ENCODE measurements at regions not wholly inside any gene's neighbourhood (a gene's known extent, or its start where the extent isn't known, plus 50 kb on each side); places are given as distances from the start of the nearest gene placed in this dataset.

DNA sequence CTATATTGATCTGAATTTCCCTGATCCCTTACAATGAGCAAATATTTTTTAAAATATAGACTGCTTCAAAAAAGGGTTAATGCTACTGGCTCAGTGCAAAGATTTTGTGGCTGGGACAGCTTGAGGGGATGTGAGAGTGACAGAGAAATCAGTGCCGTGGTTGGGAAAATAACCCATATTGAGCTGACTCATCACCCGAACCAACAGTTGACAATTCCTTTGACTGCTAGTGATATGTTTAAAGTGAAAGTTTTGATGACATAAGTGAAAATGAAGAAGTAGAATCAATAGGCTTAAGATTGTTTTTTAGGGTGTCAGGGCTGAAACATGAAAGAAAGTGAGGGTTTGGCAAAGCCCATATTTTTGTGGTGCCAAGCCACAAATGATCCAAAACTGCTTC, 257.1 kb upstream of the TENM4 start:
- H3K4me3 Mint-ChIP-seq (ENCODE audit: low read depth), result no peak overlapping the region
- peaks cover 3% of the 10 kb centered on the region for H3K36me3 Mint-ChIP-seq (ENCODE audit: insufficient read depth)
- peaks cover 19% of the 10 kb centered on the region for H3K9me3 Mint-ChIP-seq (ENCODE audit: low read depth)
- DNase-seq (ENCODE audit: low spot score, unreplicated experiment), result no peak
- peaks cover 11% of the 10 kb centered on the region for H3K4me1 Mint-ChIP-seq (ENCODE audit: low read depth)
- no peaks in the 10 kb centered on the region for H3K27me3 Mint-ChIP-seq
- no peak overlapping the region for H3K27ac Mint-ChIP-seq
- TF ChIP-seq CTCF (IDR thresholded peaks at IDR 0.05; ENCODE audit: unreplicated experiment), result no peak

- no peak overlapping the region for H3K27ac Mint-ChIP-seq
- peaks cover 6% of the 10 kb centered on the region for H3K27me3 Mint-ChIP-seq
- no peak for TF ChIP-seq CTCF (IDR thresholded peaks at IDR 0.05; ENCODE audit: unreplicated experiment)
- H3K36me3 Mint-ChIP-seq (ENCODE audit: insufficient read depth), result no peaks in the 10 kb centered on the region
- H3K9me3 Mint-ChIP-seq (ENCODE audit: low read depth), result no peaks in the 10 kb centered on the region
- H3K4me3 Mint-ChIP-seq (ENCODE audit: low read depth), result no peak overlapping the region
- H3K4me1 Mint-ChIP-seq (ENCODE audit: low read depth), result peaks cover 11% of the 10 kb centered on the region
- DNase-seq (ENCODE audit: low spot score, unreplicated experiment), result no peak
Measured at GRCh38 chr11:79694368-79694767, 253.5 kb upstream of the TENM4 start.

- no peak for DNase-seq (ENCODE audit: low spot score, unreplicated experiment)
- Mint-ChIP-seq H3K4me1 (ENCODE audit: low read depth) (peaks cover 3% of the 10 kb centered on the region), H3K36me3 (ENCODE audit: insufficient read depth) (no peaks in the 10 kb centered on the region), H3K27ac (no peak overlapping the region), H3K9me3 (ENCODE audit: low read depth) (no peaks in the 10 kb centered on the region), H3K4me3 (ENCODE audit: low read depth) (no peak overlapping the region), H3K27me3 (peaks cover 9% of the 10 kb centered on the region)
- no peak for TF ChIP-seq CTCF (IDR thresholded peaks at IDR 0.05; ENCODE audit: unreplicated experiment)
Measured at GRCh38 chr11:79691445-79691844, 250.6 kb upstream of the TENM4 start.

- no peak for TF ChIP-seq CTCF (IDR thresholded peaks at IDR 0.05; ENCODE audit: unreplicated experiment)
- no peak for DNase-seq (ENCODE audit: low spot score, unreplicated experiment)
- no peaks in the 10 kb centered on the region for H3K9me3 Mint-ChIP-seq (ENCODE audit: low read depth)
- H3K27ac Mint-ChIP-seq, result no peak overlapping the region
- H3K27me3 Mint-ChIP-seq, result peaks cover 12% of the 10 kb centered on the region
- H3K4me1 Mint-ChIP-seq (ENCODE audit: low read depth), result peaks cover 2% of the 10 kb centered on the region
- H3K36me3 Mint-ChIP-seq (ENCODE audit: insufficient read depth), result no peaks in the 10 kb centered on the region
- H3K4me3 Mint-ChIP-seq (ENCODE audit: low read depth), result no peak overlapping the region
Measured at GRCh38 chr11:79686703-79687419, 246.0 kb upstream of the TENM4 start.

- TF ChIP-seq CTCF (IDR thresholded peaks at IDR 0.05; ENCODE audit: unreplicated experiment), result no peak
- Mint-ChIP-seq H3K9me3 (ENCODE audit: low read depth) (no peaks in the 10 kb centered on the region), H3K4me1 (ENCODE audit: low read depth) (peaks cover 2% of the 10 kb centered on the region), H3K36me3 (ENCODE audit: insufficient read depth) (no peaks in the 10 kb centered on the region), H3K27me3 (peaks cover 12% of the 10 kb centered on the region), H3K4me3 (ENCODE audit: low read depth) (no peak overlapping the region), H3K27ac (no peak overlapping the region)
- DNase-seq (ENCODE audit: low spot score, unreplicated experiment), result no peak
Measured at GRCh38 chr11:79683930-79684329, 243.1 kb upstream of the TENM4 start.

Measured in progenitor cell of endocrine pancreas (in vitro differentiated cells).